C4-2B (cell line): ENCODE measurements at regions not wholly inside any gene's neighbourhood (a gene's known extent, or its start where the extent isn't known, plus 50 kb on each side); places are given as distances from the start of the nearest gene placed in this dataset.

ENCODE experiments used
- ZFX ChIP-seq: fragments of 450-650 bp; IDR thresholded peaks from 2 replicates; pipeline ENCODE4 v1.6.1; 2017
- TF ChIP-seq, protein P1 (sequence below): fragments of 450-650 bp; conservative IDR thresholded peaks from 2 replicates; pipeline ENCODE4 v1.5.1; 2017; ENCODE audit warnings: mild to moderate bottlenecking

GRCh38 chr13:22596171-22596863 lies 584.5 kb upstream of the SGCG start:
- TF ChIP-seq, protein P1, sequence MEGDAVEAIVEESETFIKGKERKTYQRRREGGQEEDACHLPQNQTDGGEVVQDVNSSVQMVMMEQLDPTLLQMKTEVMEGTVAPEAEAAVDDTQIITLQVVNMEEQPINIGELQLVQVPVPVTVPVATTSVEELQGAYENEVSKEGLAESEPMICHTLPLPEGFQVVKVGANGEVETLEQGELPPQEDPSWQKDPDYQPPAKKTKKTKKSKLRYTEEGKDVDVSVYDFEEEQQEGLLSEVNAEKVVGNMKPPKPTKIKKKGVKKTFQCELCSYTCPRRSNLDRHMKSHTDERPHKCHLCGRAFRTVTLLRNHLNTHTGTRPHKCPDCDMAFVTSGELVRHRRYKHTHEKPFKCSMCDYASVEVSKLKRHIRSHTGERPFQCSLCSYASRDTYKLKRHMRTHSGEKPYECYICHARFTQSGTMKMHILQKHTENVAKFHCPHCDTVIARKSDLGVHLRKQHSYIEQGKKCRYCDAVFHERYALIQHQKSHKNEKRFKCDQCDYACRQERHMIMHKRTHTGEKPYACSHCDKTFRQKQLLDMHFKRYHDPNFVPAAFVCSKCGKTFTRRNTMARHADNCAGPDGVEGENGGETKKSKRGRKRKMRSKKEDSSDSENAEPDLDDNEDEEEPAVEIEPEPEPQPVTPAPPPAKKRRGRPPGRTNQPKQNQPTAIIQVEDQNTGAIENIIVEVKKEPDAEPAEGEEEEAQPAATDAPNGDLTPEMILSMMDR = no peak
- no peak for TF ChIP-seq ZFX
